ENCODE measurements at regions not wholly inside any gene's neighbourhood (a gene's known extent, or its start where the extent isn't known, plus 50 kb on each side); places are given as distances from the start of the nearest gene placed in this dataset.

DNA sequence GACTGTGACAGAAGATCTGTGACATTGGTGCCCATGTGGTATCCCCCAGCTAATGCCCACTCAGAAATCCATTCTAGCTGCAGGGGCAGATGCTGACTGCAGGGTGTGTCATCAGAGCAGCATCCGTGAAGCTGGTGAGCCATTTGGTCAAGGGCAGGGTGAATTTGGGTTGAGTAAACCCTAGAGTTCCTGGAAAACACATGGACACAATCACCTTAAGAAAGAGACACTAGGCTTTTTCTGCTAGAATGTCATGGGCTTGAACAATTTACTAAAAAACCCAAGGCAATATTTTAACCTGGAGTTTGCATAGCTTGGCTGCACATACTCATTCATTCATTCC, 100.0 kb downstream of the ADAMTS15 start:
- TF ChIP-seq, protein P1, sequence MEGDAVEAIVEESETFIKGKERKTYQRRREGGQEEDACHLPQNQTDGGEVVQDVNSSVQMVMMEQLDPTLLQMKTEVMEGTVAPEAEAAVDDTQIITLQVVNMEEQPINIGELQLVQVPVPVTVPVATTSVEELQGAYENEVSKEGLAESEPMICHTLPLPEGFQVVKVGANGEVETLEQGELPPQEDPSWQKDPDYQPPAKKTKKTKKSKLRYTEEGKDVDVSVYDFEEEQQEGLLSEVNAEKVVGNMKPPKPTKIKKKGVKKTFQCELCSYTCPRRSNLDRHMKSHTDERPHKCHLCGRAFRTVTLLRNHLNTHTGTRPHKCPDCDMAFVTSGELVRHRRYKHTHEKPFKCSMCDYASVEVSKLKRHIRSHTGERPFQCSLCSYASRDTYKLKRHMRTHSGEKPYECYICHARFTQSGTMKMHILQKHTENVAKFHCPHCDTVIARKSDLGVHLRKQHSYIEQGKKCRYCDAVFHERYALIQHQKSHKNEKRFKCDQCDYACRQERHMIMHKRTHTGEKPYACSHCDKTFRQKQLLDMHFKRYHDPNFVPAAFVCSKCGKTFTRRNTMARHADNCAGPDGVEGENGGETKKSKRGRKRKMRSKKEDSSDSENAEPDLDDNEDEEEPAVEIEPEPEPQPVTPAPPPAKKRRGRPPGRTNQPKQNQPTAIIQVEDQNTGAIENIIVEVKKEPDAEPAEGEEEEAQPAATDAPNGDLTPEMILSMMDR (IDR thresholded peaks at IDR 0.05): no peak
- no peak for TF ChIP-seq POLR2AphosphoS5 (IDR thresholded peaks at IDR 0.05)

Data from transverse colon (tissue), 4 donors.